Stimulated activated CD4-positive, alpha-beta T cell treated with anti-CD3 and anti-CD28 coated beads, Interleukin-2, amount 100 ng/mL, for 48 hours (primary cell): ENCODE measurements at regions not wholly inside any gene's neighbourhood (a gene's known extent, or its start where the extent isn't known, plus 50 kb on each side); places are given as distances from the start of the nearest gene placed in this dataset.

Source experiments
- DNase-seq, 2 donors: peaks; one replicate each; pipeline ENCODE4 v3.0.0-alpha.2; 2020

DNA sequence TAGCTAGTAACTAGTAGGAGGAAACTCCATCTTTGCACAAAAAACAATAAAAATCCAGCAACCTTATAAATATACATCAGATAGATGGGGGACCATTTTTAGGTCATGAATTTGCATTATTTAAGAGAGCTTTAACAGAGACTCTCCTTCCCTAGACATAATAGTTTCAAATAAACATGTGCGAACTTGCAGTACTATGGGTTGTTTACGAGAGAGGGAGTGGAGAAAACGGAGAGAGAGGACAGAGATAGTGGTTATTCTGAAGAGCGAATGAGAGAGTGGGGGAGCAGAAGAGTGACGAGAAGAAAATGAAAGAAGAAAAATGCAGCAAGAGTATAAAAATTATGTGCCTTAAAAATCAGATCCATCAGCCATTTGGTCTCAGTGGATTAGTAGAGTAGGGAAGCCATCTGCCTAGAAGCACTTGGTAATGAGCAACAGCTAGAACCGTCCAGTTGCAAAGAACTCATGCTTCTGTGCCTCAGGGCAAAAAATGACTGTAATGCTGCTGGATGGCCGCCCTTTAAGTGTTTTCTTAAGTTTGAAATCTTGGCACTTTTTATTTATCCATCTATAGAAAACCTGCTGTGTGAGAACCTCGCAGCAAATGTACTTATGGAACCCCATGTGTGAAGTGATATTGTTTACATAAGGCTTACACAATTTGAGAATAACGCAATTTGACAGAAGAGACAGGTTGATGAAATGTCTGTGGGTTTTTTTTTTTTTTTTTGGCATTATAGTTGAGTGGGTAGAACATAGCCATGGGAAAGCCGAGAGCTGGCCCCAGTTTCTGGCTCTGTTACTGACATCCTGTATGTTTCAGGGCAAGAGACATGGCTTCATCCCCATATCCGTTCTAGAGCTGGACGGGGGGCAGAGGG, 95.6 kb upstream of the ZNF608 start:
- no peak for DNase-seq

DNA sequence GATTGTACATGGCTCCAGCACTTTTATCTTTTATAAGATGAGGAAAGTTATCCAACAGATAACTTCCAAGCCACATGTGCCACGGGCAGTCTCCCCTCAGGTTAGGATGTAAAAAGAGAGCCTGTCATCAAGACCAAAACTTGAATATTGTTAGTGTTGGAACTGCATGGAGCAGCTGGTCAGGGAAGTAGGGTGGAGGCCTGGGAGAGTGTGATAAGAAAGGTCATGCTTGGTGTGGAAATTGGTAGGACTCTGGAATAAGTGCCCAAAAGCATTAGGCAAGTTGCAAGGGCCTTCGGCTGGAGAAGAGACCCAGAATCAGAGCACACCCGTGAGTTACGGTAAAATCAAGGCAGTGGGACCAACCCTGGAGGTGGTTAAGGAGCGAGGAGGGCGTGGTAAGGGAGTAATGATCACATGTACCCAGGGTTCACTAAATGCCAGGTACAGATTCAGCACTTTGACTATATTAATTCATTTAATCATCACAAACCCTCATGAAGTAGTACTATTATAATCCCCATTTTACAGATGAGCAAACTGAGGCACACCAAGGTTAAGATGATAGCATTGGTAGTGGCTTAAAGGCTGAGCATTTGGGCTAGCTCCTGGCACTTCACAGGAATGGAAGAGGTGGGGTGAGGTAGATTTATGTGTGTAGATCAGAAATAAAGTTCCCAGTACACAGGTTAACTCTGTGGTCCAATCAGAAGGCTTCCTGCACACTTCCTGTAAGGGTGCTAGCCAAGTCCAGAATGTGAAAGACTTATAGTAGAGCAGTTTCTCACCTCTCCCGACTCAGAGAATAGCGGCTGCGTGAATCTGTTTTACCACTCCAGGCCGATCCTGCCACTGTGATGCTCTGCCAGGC, 96.5 kb upstream of the ZNF608 start:
- DNase-seq = no peak

DNA sequence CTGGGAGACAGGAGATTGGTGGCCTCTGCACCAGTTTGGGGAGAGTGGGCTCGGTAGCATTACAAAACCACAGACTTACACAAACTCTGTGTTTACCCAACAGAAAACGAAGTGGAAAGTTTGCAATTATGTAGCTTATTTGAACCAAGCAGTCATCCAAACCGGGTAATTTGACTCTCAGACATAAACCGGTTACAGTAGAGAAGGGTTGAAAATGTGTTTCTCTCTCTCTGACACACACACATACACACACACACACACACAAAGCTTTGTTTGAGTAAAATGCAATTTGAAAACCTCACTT, 97.1 kb upstream of the ZNF608 start:
- DNase-seq = no peak

DNA sequence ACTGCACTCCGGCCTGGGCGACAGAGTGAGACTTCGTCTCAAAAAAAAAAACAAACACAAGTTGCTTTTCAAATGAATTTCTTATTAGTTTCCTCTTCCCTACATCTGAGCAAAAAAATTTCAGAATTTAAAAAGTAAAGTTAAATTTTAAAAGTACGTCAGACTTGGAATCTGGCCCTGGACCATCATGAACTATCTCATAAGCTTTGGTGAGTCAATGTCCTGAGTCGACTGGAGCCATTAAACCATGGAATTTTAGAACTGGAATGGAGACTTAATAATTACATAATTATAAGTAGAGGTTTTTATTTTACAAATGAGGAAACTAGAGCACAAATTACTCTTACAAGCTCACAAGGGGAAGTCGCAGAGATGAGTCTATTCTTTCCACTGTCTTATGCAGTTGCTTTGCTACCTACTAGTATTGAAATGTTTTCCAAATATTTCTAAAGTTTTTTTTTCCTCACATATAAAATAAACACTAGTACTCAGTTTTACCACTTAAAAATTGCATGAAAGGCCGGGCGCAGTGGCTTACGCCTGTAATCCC, 98.0 kb upstream of the ZNF608 start:
- no peak for DNase-seq

DNA sequence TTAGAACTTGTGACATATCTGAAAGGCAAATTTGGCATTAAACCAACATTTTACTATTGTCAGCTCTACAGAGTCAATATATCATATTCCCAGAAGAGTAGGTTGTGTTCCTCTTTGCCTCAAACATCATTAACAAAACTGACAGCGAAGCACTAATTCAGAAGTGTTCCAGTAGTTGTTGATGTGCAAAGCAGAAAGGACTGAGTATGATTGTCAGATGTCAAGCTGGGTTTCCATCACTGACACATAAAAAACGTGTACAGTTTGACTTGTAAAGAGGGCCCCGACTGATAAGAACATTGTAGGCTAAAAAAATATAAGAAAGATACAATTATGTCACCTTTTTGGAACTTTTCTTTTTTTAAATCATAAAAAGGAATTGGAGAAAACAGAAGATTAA, 101.5 kb upstream of the ZNF608 start:
- no peak for DNase-seq

DNA sequence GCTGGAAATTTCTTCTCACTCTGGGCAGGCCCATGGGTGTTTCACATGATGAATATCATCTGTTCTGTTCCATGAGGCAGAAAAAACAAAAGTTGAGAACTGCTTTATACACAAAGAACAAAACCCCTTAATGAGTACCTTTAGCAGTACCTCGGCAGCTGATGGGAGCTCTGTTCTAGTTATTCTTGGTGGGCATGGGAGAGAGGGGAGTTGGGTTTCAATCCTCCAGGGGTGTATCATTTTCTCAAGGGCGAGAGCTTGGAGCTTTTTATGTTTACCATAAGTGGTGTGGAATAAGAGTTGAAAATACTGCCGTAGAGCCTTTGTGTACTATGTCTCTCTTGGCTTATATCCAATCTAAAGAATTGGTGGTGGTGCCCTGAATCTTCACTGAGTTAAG, 103.3 kb upstream of the ZNF608 start:
- DNase-seq = no peak

DNA sequence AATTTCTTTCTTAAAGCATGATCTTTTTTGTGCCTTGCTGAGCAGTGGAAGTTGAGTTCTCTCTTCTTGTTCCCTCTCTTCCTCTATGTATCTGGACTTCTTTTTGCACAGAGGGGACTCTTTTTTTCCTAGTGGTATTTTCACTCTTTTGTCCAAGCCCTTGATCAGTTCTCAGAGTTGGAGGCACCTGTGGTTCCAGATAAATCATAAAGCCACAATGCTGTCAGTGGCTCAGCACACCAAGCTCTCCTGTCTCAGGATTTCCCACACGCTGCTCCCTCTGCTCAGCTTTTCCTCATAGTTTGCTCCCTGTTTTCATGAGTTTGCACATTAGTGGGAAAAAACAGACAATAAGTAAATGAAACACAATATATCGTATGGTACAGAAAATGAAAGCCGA, 110.3 kb upstream of the ZNF608 start:
- no peak for DNase-seq

DNA sequence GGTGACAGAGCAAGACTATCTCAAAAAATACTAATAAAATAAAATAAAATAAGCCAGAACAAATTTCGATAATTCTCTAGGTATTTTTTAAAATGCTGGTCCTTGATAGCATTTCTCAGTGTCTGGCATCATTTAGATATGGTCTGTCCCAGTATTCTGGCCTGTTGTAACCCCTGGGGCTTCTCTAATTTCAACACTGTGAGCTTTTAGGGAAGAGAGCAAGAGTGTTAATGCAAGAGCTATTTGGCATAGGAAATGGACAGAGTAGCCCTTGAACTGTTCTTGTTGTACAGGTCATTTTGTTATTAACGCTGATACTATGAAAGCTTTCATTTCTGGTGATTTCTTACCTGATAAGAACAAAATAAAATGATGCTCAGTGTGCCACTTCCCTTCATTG, 112.2 kb upstream of the ZNF608 start:
- DNase-seq = no peak

DNA sequence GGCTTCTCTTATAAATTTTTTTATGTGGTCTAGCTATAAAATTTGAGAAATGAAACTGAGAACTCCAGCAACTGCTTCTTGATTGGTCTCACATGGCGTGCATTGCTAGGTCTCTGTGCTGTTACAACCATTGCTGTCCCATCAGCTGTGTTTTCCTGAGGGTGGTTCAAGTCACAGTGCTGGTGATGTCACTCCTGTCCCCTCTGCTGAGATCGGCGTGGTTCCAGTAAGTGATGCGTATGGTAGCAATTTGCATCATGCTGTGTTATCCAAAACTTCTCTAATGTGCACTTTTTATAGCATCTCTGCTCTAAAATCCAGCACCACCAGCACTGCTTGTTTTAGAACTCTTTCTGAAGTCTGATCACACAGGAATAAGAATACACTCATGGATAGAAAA, 112.6 kb upstream of the ZNF608 start:
- no peak for DNase-seq

DNA sequence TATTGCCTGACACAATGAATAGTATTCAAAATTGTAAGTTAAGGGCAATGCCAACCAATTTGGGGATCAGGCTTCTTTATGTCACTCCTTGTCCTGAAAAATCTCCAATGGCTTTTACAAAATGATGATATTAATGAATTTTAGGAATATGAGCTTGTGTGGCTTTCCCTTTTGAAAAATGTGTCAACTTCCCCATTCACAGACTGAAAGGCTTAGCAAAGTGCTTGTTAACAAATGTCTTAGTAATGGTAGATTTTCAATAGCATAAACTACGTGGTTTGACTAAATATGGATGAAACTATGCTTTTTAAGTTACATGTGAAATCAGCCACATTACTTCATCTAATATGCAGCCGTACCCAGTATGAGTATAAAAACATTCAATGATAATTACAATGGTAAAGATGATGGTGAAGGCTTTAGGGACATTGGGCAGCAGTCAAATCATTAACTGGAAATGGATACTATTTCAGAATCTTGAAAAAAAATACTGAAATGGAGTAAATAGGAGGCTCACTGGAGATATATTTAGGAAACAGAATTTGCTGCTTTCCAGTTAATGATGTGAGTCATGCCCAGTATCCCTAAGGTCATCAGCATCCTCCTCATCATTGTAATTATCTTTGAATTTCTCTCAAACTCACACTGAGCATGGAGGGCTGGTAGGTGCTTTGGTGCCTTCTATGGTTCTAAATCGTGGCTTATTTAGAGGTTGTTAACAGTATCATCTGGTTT, 113.3 kb upstream of the ZNF608 start:
- DNase-seq = no peak

DNA sequence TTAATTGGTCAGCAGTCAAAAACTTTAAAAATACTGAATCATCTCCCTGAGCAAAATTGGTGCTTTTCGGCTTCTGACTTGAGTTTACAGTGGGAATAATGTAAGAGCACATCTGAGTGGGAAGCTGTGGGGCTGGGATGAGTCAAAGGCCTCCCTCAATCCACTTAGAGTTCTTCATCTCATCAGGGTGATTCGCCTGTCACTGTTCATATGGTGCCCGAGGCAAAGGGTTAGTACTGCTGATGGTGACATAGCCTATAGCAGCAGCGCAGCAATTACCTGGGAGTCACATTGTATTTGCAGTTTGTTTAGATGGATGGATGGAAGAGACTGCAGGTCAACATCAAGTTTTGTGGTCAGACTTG, 113.8 kb upstream of the ZNF608 start:
- no peak for DNase-seq

DNA sequence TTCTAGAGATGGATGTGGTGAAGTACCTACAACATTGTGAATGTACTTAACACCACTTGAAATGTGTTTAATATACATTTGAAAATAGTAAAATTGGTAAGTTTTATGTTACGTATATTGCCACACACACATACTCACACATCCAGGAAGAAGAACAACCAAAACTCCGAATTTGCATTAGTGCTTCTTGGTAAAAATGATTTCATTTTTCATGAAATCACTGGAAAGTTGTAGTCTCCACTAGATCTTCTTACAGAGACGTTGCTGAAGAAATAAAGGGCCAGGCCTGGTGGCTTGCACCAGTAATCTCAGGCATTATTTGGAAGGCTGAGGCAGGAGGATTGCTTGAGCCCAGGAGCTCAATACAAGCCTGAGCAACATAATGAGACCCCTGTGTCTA, 118.6 kb upstream of the ZNF608 start:
- DNase-seq = no peak

DNA sequence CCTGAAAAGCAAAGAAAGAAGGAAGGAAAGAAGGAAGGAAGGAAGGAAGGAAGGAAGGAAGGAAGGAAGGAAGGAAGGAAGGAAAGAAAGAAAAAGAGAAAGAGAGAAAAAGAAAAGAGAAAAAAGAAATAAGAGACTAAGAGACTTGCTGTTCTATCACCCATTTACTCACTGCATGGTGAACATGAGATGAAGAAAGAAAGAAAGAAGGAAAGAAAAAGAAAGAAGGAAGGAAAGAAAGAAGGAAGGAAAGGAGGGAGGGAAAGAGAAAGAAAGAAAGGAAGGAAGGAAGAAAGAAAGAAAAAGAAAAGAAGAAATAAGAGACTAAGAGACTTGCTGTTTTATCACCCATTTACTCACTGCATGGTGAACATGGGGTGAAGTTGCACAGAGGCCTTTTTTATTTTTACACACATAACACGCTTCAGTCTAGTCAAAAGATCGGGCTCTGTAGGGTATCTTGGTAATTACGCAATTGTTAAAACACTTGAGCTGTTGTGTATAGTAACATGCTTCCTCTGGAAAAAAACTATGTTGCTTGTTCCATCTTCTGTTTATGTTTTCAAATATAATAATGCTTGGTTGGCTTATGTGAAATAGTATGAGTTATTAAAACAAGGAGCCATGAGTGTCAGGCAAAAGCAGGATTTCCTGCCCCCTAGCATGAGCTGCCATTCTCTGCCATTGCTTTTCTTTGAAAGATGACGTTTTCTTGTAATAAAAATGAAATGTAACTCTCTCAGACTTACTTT, 119.3 kb upstream of the ZNF608 start:
- DNase-seq = no peak

DNA sequence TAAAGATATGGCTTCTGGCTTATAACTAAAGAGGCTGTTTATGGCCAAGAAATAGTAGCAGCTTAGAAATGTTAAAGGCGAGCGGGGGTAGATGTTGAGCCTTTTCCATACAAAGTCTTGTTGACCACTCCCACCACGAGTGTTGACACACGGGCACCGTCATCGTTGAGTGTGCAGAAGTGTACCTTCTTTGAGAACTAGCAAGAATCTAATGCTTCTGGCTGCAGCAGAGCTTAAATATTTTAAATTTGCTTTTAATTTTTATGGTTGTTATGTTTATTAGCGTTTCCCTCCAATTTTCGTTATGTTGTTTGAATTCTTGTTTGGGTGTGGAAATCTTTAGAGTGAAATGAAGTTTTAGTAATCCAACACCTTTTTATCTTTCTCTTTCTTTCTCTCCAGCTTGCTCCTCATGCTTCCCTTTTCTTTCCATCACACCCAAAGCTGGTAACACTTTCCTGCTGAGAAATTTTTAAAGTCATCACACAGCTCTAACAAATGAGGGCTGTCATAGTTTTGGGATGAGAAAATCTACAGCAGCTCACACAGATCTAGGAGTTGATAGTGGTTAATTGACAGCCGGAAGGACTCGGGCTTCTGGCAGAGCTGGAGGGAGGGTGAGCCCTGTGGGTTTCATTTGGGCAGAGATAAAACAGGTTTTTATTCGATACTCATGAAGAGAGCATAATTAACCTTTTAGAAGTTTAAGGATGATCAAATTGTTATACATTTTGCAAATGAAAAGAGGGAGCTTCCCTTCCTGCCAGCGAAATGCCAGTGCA, 120.1 kb upstream of the ZNF608 start:
- no peak for DNase-seq

DNA sequence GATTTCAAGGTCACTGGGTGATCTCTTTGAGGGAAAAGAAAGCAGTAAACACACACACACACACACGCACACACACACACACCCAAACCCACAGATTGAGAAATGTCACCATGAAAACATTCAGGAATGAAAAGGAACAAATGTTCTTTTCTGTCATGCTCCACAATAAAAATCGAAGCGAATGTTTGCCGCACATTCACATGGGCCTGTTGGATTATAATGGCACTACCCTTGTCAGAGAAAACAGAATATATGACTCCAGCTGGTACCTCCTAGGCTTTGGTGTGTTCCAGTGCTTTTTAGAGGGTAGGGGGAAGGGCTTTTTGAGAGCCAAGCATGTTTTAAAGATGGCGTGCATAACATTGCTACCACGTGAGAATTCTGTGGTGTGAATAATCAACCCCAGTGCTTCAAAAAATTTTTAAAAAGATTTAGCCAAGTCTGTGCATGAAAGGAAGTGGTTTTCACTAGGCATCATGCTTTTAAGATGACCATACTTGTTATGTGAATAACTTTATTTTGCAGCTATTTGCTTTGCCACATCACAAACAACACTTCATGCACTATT, 120.8 kb upstream of the ZNF608 start:
- DNase-seq = no peak

DNA sequence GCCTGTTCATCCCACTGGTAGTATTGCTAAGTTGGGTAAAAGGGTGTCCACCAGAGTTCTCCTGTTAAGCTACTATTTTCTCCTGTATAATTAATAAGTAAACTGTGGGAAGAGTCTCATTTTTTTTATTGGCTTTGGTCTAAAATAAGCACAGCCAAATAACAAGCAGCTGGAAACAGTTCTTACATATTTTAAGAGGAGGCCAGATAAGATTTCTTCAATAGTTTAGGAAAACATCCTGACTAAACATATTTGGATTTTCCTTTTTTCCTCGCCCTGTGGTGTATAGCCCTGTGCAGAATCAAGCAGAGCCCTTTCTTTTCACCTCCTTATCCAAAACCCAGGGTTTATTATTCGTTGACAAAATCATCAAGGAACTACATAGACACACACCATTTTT, 122.2 kb upstream of the ZNF608 start:
- DNase-seq = no peak

DNA sequence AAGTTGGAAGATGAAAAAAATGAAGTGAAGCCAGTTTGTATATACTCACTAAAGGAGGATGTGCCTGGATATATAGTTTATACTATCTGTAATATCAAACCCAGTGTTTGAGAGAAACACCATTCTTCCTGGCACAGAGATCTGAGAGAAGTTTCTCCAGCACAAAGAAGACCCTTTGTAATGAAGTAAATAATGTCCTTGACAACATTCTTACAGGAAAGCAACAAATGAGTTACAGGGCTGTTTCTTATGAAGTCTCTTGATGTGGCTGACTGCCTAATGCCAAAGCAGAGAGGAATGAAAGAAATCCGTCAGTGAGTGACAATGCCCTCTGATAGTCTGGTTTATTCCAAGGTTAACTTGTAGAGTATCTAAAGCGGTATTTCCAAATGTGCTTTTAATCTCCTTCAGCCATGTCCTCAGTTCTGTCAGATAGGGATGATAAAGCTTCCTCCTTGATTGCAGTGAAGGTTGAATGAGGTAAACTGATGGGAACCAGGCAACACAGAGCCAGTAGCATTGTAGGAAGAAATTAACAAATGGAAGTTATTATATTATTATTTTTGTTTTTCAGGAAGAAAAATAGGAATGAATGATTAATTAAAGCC, 123.1 kb upstream of the ZNF608 start:
- DNase-seq = no peak

DNA sequence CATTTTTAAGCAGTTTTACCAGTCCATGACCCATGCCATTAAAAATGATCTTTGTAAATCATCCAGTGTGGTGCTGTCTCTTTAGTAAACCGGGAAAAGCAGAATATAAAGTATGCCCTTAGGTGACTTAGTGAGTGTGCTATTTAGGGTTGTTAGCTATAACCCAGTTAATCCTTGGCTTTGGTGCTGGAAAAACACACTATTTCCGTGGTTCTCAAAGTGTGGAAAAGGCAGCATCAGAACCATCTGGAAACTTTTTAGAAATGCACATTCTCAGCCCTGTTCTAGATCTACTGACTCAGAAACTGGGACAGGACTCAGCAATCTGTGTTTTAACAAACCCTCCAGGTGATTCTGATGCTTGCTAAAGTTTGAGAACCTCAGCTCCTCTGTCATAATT, 123.6 kb upstream of the ZNF608 start:
- DNase-seq = no peak

DNA sequence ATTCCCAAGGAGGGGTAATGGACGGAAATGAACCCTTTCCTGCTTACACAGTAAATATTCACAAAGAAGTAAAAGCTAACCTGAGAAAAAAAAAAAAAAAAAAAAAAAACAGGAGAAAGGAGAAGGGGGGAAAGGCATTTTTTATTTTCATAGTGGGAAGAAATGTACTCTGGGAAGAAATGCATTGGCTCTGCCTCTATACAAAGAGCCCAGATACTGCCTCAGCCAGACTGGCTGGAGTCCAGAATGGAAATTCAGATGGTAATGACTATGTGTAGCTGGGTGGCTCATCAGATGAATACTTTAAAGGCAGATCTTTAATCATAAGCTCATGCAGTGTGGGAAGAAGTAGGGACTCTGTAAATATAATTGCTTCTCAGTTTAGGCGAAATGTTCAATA, 124.9 kb upstream of the ZNF608 start:
- DNase-seq = no peak

DNA sequence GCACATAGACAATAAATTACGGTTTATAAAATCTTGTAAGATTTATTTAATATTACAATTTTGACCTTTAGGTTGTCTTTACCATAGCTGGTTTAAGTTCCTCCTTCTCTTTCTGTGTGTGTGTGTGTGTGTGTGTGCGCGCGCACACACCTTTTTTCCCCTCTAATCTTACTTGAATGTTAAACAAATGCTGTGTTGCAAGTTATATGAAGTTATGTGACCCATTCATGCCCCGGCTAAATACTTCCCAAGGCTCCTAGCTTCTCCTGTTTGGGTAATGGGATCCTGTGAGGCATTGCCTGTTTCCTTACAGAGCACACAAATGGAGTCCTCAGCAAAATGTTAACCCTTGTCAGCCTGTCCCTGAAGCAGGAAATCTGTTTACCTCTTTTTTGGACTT, 125.6 kb upstream of the ZNF608 start:
- no peak for DNase-seq

DNA sequence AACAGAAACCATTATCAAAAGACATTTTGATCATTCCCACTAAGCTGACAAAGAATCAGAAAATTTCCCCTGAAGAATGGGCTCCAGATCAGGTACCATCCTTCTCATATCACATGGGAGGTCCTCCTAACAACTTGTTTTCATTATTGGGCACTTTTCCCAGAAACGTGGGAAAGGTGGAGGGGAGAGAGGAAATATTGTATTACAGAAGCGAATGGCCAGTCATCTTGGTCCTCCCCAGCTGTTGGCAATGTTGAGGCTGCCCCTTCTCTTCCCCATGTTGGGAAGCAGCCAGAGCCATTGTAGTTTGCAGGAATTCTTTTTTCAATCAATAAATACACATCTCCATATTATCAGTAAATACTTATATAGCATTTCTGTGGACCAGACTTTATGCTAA, 126.2 kb upstream of the ZNF608 start:
- DNase-seq = no peak
